NB4 (cell line): ENCODE measurements at regions not wholly inside any gene's neighbourhood (a gene's known extent, or its start where the extent isn't known, plus 50 kb on each side); places are given as distances from the start of the nearest gene placed in this dataset.

Experiments
- TF ChIP-seq, protein P1 (sequence below): IDR thresholded peaks from one replicate; pipeline ENCODE4 v1.5.1; 2012; ENCODE audit warnings: low read depth, low read length
- TF ChIP-seq, protein P2 (sequence below): IDR thresholded peaks from 2 replicates; pipeline ENCODE4 v1.6.1; 2011; ENCODE audit warnings: low read depth, low read length

DNA sequence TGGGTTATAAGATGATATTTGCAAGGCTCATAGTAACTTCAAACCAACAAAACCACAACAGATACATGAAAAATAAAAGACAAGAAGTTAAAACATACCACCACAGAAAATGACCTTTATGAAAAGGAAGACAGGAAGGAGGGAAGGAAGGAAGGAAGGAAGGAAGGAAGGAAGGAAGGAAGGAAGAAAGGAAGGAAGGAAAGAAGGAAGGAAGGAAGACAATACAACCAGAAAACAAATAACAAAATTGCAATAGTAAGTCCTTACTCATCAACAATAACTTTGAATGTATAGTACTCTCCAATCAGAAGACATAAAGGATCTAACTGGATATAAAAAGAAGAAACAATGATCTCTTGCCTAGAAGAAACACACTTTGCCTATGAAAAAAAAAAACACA is 287.4 kb upstream of the DCBLD2 start:
- TF ChIP-seq, protein P1, sequence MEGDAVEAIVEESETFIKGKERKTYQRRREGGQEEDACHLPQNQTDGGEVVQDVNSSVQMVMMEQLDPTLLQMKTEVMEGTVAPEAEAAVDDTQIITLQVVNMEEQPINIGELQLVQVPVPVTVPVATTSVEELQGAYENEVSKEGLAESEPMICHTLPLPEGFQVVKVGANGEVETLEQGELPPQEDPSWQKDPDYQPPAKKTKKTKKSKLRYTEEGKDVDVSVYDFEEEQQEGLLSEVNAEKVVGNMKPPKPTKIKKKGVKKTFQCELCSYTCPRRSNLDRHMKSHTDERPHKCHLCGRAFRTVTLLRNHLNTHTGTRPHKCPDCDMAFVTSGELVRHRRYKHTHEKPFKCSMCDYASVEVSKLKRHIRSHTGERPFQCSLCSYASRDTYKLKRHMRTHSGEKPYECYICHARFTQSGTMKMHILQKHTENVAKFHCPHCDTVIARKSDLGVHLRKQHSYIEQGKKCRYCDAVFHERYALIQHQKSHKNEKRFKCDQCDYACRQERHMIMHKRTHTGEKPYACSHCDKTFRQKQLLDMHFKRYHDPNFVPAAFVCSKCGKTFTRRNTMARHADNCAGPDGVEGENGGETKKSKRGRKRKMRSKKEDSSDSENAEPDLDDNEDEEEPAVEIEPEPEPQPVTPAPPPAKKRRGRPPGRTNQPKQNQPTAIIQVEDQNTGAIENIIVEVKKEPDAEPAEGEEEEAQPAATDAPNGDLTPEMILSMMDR: no peak
- TF ChIP-seq, protein P2, sequence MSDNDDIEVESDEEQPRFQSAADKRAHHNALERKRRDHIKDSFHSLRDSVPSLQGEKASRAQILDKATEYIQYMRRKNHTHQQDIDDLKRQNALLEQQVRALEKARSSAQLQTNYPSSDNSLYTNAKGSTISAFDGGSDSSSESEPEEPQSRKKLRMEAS: no peak
